Left renal cortex interstitium (tissue), 4 donors: ENCODE measurements at regions not wholly inside any gene's neighbourhood (a gene's known extent, or its start where the extent isn't known, plus 50 kb on each side); places are given as distances from the start of the nearest gene placed in this dataset.
A peak's percentile ranks its signal among the peaks of the same experiment; 100 is the strongest.

Experiments used
- DNase-seq, 4 donors: peaks; one replicate each; pipeline ENCODE4 v3.0.0-alpha.2; 2013; ENCODE audit warnings: low read depth in 4 of 4, low spot score in 2 of 4, missing footprints in 1 of 4

DNA sequence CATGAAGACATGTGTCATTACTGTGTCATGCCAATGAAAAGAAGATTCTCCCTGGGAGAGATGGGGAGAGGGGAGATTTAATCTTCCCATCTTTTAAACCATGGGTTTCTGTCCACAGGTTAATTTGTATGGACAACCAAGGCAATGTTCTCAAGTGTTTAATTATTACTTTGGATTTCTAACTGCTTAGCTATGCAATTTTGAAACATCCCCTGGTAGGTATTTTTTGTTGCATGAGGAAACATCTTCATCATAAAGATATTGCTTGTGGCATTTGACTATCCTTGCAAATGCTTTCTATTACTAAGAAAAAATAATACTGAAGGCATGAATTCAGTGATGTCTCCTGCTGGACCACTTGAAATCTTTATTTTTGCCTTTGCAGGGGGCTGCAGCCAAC is 326.6 kb upstream of the TPM1 start:
- no peak for DNase-seq

DNA sequence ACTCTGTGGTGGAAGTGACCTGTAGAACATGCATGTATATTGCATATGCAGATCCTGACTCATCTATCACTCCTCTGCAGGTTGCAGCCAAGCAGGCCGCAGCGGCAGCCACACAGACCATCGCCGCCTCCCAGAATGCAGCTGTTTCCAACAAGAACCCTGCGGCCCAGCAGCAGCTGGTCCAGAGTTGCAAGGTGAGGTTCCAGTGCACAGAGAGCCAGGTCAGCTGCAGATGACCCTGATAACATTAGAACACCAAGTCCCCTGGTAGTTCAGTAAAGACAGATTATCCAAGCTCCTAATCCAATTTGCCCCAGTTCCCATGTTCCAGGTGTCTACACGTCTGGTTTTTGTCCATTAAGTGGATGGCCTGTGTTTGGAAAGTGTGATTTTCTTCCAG is 325.1 kb upstream of the TPM1 start:
- no peak for DNase-seq

DNA sequence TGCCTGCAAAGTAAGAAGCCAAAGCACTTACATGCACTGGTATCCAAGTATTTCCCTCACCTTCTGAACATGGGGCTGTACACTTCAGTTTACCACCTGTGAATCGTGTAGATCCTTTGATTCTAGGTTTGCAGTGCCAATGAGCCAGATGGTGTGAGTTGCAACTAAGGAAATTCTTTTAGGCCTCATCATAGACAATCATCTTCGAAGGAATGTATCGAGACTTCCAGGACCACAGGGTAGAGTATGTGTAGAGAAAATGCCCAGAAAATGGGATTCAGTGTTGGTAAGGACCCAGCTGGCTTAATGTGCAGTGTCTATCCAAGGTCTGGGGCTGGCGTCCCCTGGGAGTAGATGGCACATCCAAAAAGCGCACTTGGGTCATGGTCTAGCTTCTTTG is 323.2 kb upstream of the TPM1 start:
- DNase-seq: no peak

DNA sequence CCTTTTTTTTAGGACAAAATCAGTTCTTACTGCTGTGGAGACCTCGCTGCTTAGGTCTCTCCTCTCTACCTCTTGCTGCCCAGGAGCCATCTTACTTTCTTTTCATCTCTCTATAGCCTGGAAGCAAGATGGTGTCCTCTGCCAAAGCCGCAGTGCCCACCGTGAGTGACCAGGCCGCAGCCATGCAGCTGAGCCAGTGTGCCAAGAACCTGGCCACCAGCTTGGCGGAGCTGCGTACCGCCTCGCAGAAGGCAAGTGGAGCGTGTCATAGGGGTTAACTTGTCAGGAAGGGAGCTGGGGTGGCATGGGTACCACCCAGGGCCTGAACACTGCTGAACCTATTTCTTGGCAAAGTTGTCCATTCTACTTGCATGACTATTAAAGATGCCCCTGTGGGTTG is 320.3 kb upstream of the TPM1 start:
- no peak for DNase-seq

DNA sequence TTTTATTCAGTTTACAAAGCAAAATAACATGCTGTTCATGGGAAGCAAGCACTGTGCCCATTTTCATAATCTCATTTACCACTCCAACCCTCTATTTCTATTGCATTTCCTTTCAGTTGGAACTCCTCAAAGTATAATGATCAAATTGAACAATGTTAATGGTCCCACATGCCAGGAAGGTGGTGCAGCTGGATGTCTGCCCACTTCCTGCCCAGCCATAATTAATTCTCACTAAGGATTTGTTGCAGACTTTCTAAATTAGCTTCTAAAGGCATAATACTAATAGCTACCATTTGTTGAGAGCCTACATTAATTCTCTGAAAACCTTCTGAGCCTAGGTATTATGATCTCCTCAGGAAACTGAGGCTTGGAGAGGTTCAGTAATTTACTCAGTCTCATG is 316.1 kb upstream of the TPM1 start:
- DNase-seq: no peak

DNA sequence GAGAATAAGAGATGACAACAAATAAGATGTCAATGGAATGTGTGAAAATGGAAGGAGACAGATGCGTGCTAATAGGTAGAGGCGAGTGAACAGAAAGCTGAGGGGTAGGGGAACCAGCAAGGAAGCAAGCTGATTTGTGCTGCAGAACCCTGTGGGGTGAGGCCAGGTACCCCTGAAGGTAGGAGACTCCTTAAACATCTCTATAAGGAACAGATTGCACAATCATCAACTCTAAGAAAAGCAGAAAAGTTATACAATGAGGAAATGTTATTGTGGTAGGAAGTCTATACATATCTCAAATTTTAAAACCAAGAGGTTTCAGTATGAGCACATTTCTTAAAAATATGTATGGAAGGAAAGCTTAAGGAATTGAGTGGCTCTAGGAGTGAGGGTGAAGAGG is 315.0 kb upstream of the TPM1 start:
- DNase-seq: no peak

DNA sequence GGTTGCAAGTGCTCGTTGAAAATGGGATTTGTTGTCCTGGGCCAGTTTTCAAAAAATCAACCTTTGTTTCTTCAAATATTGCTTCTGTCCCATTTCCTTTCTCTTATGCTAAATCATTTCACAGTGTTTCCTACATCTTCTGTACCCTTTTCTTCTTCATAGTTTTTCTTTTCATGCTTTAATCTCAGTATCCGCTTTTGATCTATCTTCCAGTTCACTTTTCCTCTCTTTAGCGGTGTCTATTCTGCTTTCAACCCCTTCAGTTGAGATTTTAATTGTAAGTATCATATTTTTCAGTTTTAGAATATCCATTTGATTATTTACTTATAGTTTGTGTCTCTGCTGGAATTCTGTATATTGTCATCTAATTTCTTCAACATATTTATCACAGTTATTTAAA is 311.7 kb upstream of the TPM1 start:
- DNase-seq: no peak

DNA sequence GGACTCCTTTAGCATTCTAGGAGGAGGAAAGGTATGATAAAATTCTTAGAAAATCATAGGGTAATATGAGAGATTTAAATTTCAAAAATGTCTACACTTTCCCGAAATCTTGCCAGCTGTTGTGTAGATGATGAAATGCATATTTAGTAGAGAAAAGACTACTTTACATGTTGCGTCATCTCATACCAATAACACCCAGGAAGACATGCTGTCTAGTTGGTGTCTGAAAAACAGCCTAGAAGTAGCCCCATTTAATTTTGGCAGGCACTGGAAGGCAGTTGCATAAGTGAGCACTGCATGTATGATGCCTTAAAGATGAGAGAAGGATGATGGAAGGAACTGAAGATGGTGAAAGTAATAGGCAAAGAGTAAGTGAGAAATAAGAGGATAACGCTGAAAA is 310.5 kb upstream of the TPM1 start:
- DNase-seq: no peak

DNA sequence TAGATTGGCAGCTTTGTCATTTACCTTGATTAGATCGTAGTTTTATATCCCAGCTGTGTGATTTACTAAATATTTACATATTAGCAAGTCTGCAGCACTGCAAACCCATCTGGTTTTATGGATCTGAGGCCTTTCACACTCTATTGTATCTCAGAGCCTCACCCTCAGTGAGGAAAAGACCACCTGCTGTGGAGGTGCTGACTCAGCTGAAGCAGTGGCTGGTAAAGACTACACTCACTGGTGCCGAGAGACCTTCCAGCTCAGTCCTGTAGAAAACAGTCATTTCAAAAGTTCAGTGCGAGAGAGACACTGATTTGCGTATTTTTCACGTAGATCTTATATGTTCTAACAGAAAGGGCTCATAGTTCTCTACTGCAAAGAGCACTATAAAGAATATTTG is 307.8 kb upstream of the TPM1 start:
- no peak for DNase-seq

DNA sequence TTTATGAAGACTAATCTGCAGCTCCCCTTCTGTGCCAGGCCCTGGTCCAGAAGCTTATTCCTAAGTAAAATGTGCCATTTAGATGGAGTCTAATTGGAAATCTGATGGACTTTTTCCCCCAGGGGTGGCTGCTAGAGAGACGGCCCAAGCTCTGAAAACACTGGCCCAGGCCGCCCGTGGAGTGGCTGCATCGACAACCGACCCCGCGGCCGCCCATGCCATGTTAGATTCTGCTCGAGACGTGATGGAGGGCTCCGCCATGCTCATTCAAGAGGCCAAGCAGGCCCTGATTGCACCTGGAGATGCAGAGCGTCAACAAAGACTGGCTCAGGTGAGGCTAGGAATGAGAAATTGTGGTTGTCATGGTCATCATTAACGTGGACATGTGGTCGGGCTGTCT is 305.8 kb upstream of the TPM1 start:
- DNase-seq: no peak

DNA sequence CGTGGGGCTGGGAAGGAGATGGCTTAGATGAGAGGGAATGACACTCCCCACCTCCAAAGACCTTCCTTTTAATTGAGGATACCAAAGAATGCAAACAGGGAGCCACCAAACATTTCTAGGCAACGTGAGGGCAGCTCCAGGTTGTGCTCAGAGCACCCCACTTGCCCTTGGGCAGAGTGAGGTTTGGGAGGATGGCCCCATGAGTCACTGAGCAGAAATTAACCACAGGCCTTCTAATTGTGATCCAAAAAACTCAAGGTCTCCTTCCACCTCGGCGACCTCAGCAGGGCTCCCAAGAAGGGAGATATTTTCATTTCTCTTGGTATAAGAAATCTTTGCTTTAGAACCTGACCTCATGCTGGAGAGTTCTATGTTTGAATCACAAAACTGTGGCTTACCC is 305.0 kb upstream of the TPM1 start:
- DNase-seq: no peak

DNA sequence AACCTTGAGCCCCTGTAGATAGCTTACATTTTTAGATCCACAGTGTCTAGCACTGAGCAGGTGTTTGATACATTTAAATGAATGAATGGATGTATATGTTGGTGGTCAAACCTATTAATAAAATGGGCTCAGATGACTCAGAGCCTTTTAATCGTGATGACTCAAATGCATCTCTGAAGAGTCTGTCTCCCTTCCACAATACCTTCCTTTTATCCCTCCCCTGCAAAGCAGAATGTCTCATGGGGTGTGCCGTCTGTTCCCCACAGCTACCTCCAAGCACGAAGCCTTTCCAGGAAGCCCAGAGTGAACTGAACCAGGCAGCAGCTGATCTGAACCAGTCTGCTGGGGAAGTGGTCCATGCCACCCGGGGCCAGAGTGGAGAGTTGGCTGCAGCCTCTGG is 303.5 kb upstream of the TPM1 start:
- no peak for DNase-seq

DNA sequence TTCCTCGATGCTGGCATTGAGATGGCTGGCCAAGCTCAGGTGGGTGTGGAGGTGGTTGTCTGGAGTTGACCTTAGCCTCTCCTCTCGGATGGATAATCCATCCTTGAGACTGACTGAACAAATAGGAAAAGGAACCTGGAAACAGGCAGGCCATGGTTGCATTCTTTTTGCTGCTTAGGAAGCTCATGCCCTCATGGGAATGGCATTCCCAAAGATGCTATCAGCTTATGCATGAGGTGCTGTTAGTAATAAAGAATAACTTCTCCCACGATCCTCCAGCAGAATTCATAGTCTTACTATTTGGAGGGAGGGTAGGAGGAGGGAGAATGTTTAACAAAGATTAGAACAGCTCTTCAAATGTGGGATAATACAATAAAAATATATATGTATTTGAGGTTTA is 303.0 kb upstream of the TPM1 start:
- DNase-seq: no peak

DNA sequence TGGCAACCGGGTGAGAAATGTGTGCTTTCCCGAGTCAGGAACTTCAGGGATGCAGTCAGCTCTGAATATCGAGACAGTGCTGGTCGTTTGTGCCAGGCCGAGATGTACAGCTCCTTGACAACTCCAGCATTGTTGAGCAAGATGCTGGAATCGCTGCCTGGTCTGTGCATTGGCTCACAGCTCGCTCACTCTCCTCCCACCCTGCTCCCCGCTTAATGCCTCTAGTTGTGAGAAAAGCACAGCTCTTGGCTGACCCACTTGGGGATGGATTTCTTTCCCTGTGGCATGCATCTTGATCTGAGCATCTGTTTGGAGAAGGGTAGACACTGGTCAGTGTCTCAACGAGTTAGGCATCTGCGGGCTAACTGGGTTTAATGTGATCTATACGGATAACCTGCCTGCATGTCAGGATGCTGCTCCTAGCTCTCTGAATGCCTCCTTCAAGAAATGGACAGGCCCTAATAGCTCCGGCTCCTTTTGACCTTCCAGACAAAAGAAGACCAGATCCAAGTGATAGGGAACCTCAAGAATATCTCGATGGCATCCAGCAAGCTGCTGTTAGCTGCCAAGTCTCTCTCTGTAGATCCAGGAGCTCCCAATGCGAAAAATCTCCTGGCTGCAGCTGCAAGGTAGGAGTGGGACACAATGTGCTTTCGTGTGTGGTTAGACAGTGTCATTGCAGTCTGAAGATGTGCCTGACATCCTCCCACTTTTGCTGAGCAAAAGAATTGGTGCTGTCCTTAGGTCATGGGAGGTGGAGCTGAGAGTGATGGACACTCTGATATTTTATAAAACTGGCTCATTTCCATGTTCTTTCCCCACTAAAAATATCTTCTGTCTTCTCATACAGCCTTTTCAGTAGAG is 302.2 kb upstream of the TPM1 start:
- no peak for DNase-seq

DNA sequence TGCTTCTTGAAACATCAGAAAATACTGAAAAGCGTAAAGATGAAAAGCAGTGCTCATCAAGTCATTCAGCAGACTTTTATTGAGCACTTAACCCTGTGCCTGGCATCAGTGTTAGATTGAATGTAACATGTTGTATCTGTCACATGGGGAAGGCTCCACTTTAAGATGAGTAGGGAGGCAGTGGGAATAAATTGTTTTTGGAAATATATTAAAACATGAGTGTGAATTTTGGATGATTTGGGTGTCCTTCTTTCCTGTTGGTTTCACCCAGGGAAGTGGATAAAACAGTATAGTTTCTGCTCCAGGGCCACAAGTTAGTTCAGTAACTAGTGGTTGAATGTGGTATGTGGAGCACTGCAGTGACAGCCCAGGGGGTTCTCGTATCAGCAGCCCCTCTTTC is 301.4 kb upstream of the TPM1 start:
- DNase-seq: no peak

DNA sequence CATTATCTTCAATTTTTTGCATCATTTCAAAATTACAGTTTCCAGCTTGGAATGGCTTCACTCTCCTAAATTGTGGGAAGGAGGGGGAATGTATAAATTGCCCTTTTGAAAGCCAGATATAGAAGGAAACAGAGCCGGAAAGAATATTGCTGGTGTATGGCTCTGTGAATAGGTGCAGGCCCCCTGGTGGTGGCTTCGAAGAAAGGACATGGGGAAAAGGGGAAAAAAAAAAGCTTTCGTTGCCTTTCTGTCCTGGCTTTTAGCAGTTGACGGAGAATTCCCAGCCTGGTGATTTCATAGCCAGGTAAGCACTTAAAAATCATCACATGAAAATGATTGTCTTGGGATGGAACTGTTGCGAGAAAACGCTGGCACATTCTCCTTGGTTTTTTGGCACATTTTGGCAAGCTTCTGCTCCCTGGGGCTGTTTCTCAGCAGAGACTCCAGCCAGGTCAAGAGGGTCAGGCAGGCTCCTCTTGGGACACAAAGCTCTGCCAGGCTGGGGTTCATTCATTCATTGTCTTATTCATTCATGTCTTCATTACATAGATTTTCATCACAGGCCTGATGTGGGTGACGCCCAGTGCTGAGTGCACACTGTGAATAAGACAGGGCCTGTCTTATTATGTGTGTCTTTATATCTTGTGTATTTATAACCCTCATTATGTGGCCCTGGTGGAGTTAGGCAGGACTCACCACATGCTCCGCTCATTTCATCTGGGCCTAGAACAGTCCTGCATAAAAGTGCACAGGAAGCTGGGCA is 300.0 kb upstream of the TPM1 start:
- DNase-seq: peak in 2 of 4 donors; percentile 41 to 53

DNA sequence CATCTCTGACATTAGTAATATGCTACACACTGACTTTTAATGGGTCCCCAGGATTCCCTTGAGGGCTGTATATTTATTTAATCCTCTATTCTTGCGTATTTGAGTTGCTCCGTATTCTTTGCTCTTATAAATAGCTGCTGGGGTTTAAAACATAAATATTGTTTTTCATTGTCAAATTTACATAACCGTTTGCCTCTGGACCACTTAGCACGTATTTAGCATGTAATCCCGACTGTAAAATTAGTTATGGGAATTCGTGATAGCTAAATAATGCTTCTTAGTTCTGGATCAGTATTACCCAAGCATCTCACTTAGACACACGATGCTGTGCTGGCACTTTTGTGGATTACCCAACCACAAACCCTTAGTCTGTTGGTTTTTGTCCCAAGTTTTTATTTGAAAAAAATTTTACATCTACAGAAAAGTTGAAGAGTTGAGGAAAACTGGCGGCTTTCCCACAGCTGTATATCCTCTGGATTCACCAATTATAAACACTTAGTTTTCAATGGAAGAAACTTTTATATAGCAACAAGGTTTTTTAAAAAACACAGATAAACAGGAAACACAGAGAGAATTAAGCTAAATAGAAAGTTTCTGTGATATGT is 296.8 kb upstream of the TPM1 start:
- DNase-seq: no peak

DNA sequence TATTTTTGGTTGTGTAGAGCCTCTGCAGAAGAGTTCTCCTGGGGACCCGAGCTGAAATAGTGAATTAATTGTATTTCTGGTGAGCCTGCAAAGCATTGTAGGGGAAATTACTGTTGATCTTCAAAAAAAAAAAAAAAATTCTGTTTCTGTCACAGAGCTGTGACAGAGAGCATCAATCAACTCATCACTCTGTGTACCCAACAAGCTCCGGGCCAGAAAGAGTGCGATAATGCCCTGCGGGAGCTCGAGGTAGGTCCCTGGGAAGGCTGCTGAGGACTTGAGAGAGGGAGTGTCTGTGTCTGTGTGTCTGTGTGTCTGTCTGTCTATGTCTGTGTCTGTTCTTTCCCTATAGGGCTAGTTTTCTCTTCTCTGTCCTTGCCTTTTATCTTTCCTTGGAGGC is 294.4 kb upstream of the TPM1 start:
- no peak for DNase-seq

DNA sequence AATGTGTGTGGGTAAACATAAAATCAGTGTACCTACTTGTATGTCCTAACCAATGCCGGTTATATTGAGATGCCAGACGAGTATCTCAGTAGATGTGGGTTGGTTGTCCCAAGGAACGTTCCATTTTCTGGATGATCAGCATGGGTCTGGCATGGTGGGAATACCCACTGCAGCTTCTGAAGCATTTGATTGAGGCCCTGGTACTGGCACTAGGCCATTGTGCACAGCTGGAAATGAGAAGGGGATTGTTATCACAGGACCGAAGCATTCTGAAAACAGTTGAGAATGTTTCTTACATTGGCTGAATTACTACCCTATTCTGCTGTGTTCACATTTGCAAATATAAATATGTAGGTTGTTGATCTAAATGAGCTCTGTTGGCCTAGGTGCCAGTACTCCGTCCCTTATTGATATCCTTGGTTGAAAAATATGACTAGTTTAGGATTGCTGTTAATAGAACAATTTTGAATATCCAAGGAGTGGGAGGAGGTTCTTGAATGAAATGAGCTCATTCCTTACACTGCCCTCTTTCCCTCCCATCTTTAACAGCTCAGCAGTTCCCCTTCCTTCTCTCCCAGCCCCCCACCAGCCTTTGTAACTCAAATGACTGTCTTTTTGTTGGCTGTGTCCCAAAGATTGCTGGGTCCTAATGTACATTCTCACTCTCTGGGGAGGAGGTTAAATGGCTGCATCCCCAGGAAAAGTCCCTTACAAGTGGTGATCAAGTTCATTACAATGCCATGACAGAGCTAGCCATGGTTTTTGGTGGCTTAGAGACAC is 293.3 kb upstream of the TPM1 start:
- DNase-seq: no peak

DNA sequence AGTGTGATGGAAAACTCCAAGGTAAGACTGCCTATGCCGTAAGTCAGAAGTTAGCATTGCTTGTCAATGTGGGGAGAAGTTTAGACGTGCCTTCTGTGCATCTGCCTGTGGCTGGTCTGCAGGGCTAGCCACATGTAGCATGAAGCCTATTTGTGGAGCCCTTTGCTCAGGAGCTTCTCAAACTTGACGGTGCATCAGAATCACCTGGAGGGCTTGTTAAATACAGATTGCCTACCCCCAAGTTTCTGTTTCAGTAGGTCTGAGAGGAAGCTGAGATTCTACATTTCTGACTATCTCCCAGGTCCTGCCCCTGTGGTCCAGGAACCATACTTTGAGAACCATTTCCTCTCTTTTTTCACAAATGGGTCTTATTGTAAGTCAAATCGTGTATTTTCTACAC is 292.1 kb upstream of the TPM1 start:
- no peak for DNase-seq
